Lower leg skin (tissue), 4 donors: ENCODE measurements at regions not wholly inside any gene's neighbourhood (a gene's known extent, or its start where the extent isn't known, plus 50 kb on each side); places are given as distances from the start of the nearest gene placed in this dataset.

Experiments used
- DNase-seq, 2 donors: peaks; one replicate each; pipeline ENCODE4 v3.0.0-alpha.2; 2019; ENCODE audit warnings: low spot score in 2 of 2
- H3K4me3 ChIP-seq: fragments of 200-600 bp; sonication (generic); 2 replicates; pipeline ENCODE4 v1.5.1; 2017; ENCODE audit warnings: mild to moderate bottlenecking, low read depth; ENCODE audit not compliant: poor library complexity, severe bottlenecking
- POLR2A ChIP-seq, 2 donors: fragments of 450-650 bp; IDR thresholded peaks; one replicate each; pipeline ENCODE4 v1.6.1; 2016 to 2017; ENCODE audit warnings: antibody characterized with exemption in 2 of 2, mild to moderate bottlenecking in 1 of 2, moderate library complexity in 1 of 2
- WGBS, 2 donors: methylation state at CpG; one replicate each; pipeline ENCODE4 v1.1.5; 2018; 5-methylcytosine and 5-hydroxymethylcytosine counted together
- intact Hi-C: fragments of 100-400 bp; cut with DNase I; formaldehyde crosslinking; loops from one replicate; pipeline ENCODE4 v1.15.0; 2023; ENCODE audit warnings: low total_unique reads
- TF ChIP-seq, protein P1 (sequence below), 3 donors: fragments of 450-650 bp; IDR thresholded peaks; one replicate each; pipeline ENCODE4 v1.5.1; 2016; ENCODE audit warnings: antibody characterized with exemption in 3 of 3, mild to moderate bottlenecking in 3 of 3, moderate library complexity in 2 of 3

DNA sequence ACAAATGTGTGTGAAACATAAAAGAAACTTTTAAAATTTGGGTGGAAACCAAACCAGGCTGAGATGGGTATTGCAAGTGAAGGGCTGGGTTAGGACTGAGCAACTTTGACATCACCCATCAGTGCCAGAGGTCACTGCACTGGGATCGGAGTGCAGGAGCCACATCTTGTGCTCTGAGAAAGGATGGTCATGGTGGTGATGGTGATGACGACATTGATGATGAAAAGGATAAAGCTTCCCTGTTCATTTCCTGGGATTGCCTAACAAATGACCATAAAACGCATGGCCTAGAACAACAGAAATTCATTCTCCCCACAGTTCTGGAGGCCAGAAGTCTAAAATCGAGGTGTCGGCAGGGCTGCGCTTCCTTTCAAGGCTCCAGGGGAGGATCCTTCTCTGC lies 324.0 kb downstream of the MAF start:
- 89 to 92% methylated on average over 6 of the region's 6 CpGs for WGBS, 2 donors
- TF ChIP-seq, protein P1, sequence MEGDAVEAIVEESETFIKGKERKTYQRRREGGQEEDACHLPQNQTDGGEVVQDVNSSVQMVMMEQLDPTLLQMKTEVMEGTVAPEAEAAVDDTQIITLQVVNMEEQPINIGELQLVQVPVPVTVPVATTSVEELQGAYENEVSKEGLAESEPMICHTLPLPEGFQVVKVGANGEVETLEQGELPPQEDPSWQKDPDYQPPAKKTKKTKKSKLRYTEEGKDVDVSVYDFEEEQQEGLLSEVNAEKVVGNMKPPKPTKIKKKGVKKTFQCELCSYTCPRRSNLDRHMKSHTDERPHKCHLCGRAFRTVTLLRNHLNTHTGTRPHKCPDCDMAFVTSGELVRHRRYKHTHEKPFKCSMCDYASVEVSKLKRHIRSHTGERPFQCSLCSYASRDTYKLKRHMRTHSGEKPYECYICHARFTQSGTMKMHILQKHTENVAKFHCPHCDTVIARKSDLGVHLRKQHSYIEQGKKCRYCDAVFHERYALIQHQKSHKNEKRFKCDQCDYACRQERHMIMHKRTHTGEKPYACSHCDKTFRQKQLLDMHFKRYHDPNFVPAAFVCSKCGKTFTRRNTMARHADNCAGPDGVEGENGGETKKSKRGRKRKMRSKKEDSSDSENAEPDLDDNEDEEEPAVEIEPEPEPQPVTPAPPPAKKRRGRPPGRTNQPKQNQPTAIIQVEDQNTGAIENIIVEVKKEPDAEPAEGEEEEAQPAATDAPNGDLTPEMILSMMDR (IDR thresholded peaks at IDR 0.05) = no peak
- TF ChIP-seq POLR2A (IDR thresholded peaks at IDR 0.05) = no peak
- H3K4me3 ChIP-seq = no peak overlapping the region
- intact Hi-C loops = no loop called here
- no peak for DNase-seq

DNA sequence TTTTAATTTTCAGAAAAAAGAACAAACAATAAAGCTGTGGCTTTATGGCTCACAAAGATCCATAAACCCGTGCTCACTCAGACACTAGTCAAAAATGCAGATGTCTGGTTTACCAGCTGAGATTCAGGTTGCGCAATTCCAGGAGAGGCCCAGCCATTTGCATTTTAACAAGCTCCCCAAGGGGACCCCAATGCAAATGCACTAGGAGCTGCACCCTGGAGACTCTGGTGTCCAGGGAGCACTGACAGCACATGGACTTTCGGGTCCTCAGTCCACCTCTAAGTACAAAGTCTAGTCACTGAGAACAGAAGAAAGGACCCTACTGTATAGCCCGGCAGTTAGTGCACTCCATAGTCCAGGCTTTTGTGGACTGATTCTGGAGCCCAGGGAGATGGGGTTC lies 326.3 kb downstream of the MAF start:
- no peak for DNase-seq
- intact Hi-C loops = no loop called here
- WGBS, 2 donors = 87 to 89% methylated on average over 4 of the region's 4 CpGs
- TF ChIP-seq, protein P1 (IDR thresholded peaks at IDR 0.05) = no peak
- TF ChIP-seq POLR2A (IDR thresholded peaks at IDR 0.05) = no peak
- no peak overlapping the region for H3K4me3 ChIP-seq

DNA sequence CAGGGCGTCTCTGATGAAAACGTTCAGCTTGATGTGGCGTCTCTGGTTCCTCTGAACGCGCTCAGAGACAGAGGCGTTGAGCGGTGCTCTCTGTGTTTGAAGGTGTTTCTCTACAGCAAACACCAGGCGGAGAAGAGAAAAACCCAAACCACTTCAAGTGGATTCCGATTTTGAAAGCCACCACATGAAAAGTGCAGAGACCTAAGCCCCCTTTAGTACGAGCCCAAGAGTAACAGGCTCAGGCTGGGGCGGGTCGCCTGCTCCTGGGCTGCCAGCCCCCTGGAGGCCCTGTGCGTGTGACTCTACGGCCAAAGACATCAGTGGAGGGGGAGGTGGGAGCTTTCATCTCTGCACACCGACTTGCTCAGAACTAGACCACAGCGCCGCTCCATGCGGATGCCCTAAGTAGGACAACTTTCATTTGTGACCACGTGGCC lies 328.4 kb downstream of the MAF start:
- intact Hi-C loops = no loop called here
- 91 to 96% methylated on average over 19 of the region's 19 CpGs for WGBS, 2 donors
- no peak for DNase-seq
- H3K4me3 ChIP-seq = no peak overlapping the region
- TF ChIP-seq, protein P1 (IDR thresholded peaks at IDR 0.05) = no peak
- no peak for TF ChIP-seq POLR2A (IDR thresholded peaks at IDR 0.05)

DNA sequence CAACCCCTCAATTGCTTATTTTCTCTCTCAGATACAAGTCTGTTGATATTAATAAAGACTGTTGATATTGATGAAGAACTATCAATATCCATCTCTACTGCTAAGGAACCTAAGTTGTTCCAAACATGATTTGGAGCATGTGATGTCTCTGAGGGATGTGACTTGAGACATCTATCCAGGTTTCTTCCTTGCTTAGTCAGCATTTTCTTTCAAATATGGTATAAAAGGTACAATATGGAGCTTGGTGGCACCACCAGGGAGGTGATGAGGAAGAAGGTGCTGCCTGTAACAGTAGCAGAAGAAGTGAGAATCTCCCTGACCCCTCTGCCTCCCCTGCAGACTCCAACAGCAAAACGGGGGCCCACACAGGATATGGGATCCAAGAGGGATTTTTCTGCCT lies 329.0 kb downstream of the MAF start:
- intact Hi-C loops = no loop called here
- no peak for TF ChIP-seq POLR2A (IDR thresholded peaks at IDR 0.05)
- TF ChIP-seq, protein P1 (IDR thresholded peaks at IDR 0.05) = no peak
- no peak overlapping the region for H3K4me3 ChIP-seq
- WGBS, 2 donors = 0% methylated on average over 1 of the region's 1 CpG
- DNase-seq = no peak

DNA sequence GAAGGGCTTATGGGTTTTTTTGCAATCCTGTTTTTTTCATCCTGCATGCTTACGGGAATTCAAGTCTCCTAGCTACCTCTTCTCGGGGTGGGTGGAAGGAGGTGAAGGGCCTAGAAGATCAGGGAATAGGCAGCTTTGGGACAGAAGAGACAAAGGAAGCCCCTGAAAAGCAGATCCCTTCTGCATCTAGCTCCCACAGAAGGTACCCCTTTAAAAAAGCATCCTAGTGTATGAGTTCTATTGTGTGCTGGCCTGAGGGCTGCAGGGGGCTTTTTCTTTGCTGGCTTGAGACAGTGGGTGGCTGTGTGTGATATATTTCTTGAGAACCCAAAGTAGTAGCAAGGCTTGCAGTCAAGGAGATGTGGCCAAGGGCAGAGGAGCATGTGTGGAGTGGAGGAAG lies 330.5 kb downstream of the MAF start:
- no peak overlapping the region for H3K4me3 ChIP-seq
- peak in 1 of 2 donors; percentile 31 for DNase-seq
- TF ChIP-seq, protein P1 (IDR thresholded peaks at IDR 0.05) = no peak
- no peak for TF ChIP-seq POLR2A (IDR thresholded peaks at IDR 0.05)
- intact Hi-C loops = no loop called here
- 99 to 100% methylated on average over 2 of the region's 2 CpGs for WGBS, 2 donors

DNA sequence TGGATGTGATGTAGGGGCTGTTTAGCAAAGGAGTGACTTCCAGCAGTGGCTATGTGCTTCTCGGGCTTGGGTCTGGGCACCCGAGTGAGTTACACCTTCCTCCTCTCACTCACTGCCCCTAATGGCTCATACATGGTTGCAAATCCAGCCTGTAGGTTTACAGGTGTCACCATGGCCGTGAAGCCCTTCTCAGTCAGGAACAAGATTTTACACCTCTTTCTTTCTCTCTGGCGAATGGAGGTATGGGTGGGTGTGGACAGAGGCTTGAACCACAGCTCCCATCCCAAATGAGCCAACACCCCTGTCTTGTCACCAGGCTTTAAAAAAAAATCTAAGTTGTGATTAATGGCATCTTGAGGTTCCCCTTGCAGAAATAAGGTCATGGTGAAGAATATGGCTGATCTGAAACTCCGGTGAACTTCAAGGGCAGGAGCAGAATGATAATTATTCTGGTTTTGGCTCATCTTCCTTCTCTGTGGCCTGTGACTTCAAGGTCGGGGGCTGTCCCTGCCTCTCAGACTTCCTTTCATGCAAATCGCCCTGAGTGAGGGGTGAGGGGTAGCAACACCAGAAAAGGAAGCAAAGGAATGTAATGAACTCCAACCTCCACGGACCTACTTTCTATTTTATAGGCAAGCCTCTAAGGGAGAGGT lies 331.2 kb downstream of the MAF start:
- H3K4me3 ChIP-seq = no peak overlapping the region
- peak in 1 of 2 donors; percentile 34 for DNase-seq
- 74 to 86% methylated on average over 8 of the region's 8 CpGs for WGBS, 2 donors
- intact Hi-C loops = no loop called here
- no peak for TF ChIP-seq POLR2A (IDR thresholded peaks at IDR 0.05)
- TF ChIP-seq, protein P1 (IDR thresholded peaks at IDR 0.05) = no peak
